Uterus (tissue), 3 donors: ENCODE measurements at regions not wholly inside any gene's neighbourhood (a gene's known extent, or its start where the extent isn't known, plus 50 kb on each side); places are given as distances from the start of the nearest gene placed in this dataset.

Experiments used
- DNase-seq, 2 donors: peaks; one replicate each; pipeline ENCODE4 v3.0.0-alpha.2; 2019 to 2020
- H3K27ac ChIP-seq, 2 donors: fragments of 200-600 bp; sonication (generic); 1 replicate in 1 of 2; 2 replicates in 1 of 2; pipeline ENCODE4 v1.5.1; 2016 to 2018
- H3K27me3 ChIP-seq, 2 donors: fragments of 200-600 bp; sonication (generic); one replicate each; pipeline ENCODE4 v1.5.1; 2018 to 2019; ENCODE audit warnings: control low read depth in 1 of 2
- H3K36me3 ChIP-seq, 2 donors: fragments of 200-600 bp; sonication (generic); one replicate each; pipeline ENCODE4 v1.5.1; 2019; ENCODE audit warnings: control low read depth in 1 of 2
- H3K4me1 ChIP-seq, 2 donors: fragments of 200-600 bp; sonication (generic); one replicate each; pipeline ENCODE4 v1.5.1; 2018 to 2019; ENCODE audit warnings: control low read depth in 1 of 2
- H3K4me3 ChIP-seq, 2 donors: fragments of 200-600 bp; sonication (generic); 1 replicate in 1 of 2; 2 replicates in 1 of 2; pipeline ENCODE4 v1.5.1; 2018 to 2019; ENCODE audit warnings: mild to moderate bottlenecking in 1 of 2
- H3K9me3 ChIP-seq, 2 donors: fragments of 200-600 bp; sonication (generic); one replicate each; pipeline ENCODE4 v1.5.1; 2019; ENCODE audit warnings: control low read depth in 1 of 2
- CTCF ChIP-seq, 4 experiments: fragments of 200-600 bp in 2 of 4; fragments of 450-650 bp in 2 of 4; sonication (generic) in 2 of 4; IDR thresholded peaks; one replicate each; pipeline ENCODE4 v1.5.1; 2016 to 2019; ENCODE audit warnings: antibody characterized with exemption in 4 of 4, mild to moderate bottlenecking in 2 of 4, moderate library complexity in 1 of 4
- POLR2A ChIP-seq, 2 donors: fragments of 450-650 bp; IDR thresholded peaks; one replicate each; pipeline ENCODE4 v1.6.1; 2016; ENCODE audit warnings: antibody characterized with exemption in 2 of 2, mild to moderate bottlenecking in 1 of 2, moderate library complexity in 1 of 2
- intact Hi-C: fragments of 100-400 bp; cut with DNase I; formaldehyde crosslinking; loops from one replicate; pipeline ENCODE4 v1.15.1; 2023; ENCODE audit warnings: low total_unique reads
- donor health status: DM: yes; HTN: yes; CAD: no.

DNA sequence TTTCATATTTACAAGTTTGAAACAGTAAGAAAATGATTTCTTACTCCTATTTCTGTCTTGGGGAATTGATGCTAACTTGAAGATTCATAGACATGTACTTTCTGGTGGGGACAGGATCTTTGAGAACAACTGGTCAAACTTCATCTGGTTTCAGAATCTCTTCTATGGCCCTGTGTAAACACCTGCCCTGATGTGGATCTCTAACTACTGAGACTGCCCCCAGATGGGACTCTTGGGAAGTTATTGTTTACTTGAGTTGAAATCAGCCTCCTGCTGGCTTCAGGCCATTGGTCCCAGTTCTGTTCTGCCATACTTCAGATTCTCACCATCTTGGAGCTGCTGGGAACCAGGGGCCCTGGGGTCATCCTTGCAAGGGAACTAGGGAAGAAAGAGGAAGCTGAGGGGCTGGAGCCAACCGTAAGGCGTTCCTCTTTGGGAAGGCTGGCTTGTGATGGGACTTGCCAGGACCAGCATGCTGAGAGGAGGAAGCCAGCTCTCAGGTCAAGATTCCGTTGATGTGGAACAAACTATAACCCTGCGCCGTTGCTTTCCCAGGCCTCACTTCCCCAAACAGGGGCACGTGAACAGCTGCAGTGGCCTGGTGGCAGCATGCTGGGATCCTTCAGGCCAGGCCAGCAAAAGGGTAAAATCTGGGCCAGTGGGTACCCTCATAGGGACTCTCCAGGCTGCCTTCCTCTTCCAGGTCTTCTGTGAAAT, 135.5 kb upstream of the CXCR4 start:
- Histone ChIP-seq H3K27ac (no peak overlapping the region), H3K9me3 (no peaks in the 10 kb centered on the region), H3K36me3 (no peaks in the 10 kb centered on the region), H3K27me3 (no peaks in the 10 kb centered on the region), H3K4me3 (no peak overlapping the region), H3K4me1 (no peaks in the 10 kb centered on the region)
- no peak for TF ChIP-seq CTCF (IDR thresholded peaks at IDR 0.05)
- TF ChIP-seq POLR2A (IDR thresholded peaks at IDR 0.05), result no peak
- no peak for DNase-seq
- intact Hi-C loops, result no loop called here

DNA sequence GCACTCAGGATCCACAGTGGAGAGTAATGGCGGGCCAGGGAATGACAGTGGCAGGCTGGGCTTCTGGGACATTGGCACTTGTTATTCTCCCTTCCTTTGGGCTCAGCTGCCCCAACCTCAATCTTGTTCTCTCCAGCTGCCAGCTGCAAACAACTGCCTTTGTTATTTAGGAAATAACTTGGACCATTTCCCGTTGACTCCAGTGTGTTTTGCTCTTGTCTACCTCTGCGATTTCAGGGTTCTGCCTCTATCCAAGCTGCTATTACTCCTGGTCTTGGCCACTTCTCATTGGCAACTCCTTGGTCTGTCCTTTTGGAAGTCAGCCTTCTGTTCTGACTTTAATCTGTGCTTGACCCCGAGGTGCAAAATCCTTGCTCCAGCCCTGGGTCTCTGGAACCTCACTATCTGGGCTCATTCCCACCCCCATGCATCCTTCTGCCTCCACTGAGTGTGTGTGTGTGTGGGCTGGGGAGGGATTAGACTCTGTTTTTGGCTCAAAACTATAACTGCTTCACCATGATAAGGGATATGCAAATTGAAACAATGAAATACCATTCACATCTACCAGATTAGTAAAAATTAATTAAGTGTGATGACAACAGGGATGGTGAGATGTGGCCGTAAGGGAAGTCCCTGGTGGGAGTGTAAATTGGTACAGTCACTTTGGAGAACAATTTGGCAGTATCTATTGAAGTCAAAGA, 134.1 kb upstream of the CXCR4 start:
- no peak overlapping the region for H3K4me3 ChIP-seq
- intact Hi-C loops, result no loop called here
- no peaks in the 10 kb centered on the region for H3K9me3 ChIP-seq
- no peak for DNase-seq
- no peaks in the 10 kb centered on the region for H3K36me3 ChIP-seq
- no peaks in the 10 kb centered on the region for H3K4me1 ChIP-seq
- no peak overlapping the region for H3K27ac ChIP-seq
- TF ChIP-seq CTCF (IDR thresholded peaks at IDR 0.05), result no peak
- TF ChIP-seq POLR2A (IDR thresholded peaks at IDR 0.05), result no peak
- H3K27me3 ChIP-seq, result no peaks in the 10 kb centered on the region

DNA sequence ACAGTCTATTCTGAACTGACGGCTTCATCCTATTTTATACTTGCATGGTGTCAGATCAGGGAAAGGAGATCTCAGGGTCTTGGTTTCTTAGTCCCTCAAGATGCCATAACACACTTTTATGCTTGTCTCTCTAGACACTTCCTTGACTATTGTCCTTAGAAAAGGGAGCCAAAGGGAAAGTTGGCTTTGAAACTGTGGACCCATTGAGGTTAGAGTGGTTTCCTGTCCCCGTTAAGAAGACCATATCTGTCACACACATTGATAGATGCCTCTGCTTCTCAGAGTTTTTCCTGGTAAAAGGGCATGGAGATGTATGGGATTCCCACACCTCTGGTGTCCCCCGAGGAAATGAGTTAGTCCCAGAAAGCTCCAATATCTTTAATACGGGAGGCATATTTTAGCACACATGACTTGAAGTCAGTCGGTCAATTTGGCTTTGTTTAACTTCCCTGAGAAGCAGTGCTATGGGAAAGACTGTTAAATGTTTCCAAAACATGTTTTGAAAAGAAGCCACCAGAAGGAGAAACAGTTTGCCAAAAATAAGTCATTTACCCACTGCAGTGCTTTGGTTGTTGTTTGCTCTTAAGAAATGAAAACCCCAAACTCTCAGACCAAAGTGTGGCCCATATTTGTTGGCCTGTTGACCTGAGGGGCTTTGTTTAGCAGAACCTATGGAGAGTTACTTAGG, 133.4 kb upstream of the CXCR4 start:
- no peak for TF ChIP-seq CTCF (IDR thresholded peaks at IDR 0.05)
- TF ChIP-seq POLR2A (IDR thresholded peaks at IDR 0.05), result no peak
- no peaks in the 10 kb centered on the region for H3K36me3 ChIP-seq
- DNase-seq, result no peak
- intact Hi-C loops, result no loop called here
- no peak overlapping the region for H3K27ac ChIP-seq
- no peaks in the 10 kb centered on the region for H3K9me3 ChIP-seq
- no peaks in the 10 kb centered on the region for H3K27me3 ChIP-seq
- H3K4me1 ChIP-seq, result no peaks in the 10 kb centered on the region
- H3K4me3 ChIP-seq, result no peak overlapping the region

- TF ChIP-seq POLR2A (IDR thresholded peaks at IDR 0.05), result no peak
- no peak for TF ChIP-seq CTCF (IDR thresholded peaks at IDR 0.05)
- no peaks in the 10 kb centered on the region for H3K36me3 ChIP-seq
- no peaks in the 10 kb centered on the region for H3K4me1 ChIP-seq
- DNase-seq, result no peak
- H3K27ac ChIP-seq, result no peak overlapping the region
- no peaks in the 10 kb centered on the region for H3K9me3 ChIP-seq
- intact Hi-C loops, result no loop called here
- no peak overlapping the region for H3K4me3 ChIP-seq
- H3K27me3 ChIP-seq, result no peaks in the 10 kb centered on the region
These were observed 132.2 kb upstream of the CXCR4 start for GRCh38 chr2:136250131-136250530.

- no peaks in the 10 kb centered on the region for H3K4me1 ChIP-seq
- intact Hi-C loops, result no loop called here
- no peaks in the 10 kb centered on the region for H3K27me3 ChIP-seq
- DNase-seq, result no peak
- no peaks in the 10 kb centered on the region for H3K36me3 ChIP-seq
- TF ChIP-seq POLR2A (IDR thresholded peaks at IDR 0.05) (no peak), CTCF (IDR thresholded peaks at IDR 0.05) (no peak)
- H3K9me3 ChIP-seq, result no peaks in the 10 kb centered on the region
- H3K27ac ChIP-seq, result no peak overlapping the region
- H3K4me3 ChIP-seq, result no peak overlapping the region
These were observed 131.0 kb upstream of the CXCR4 start for GRCh38 chr2:136248907-136249306.
